Endometrial microvascular endothelial cells (primary cell): ENCODE measurements at regions not wholly inside any gene's neighbourhood (a gene's known extent, or its start where the extent isn't known, plus 50 kb on each side); places are given as distances from the start of the nearest gene placed in this dataset.
"Not testable (repeated sequence)": the region's sequence is repeated elsewhere in the genome, so short reads cannot be mapped to it uniquely, and the experiment has no call there.

Experiments
- in situ Hi-C: cut with HindIII; loops from 2 replicates; pipeline ENCODE4 v1.10.0; 2017; ENCODE audit warnings: low sequenced_read_pairs, low pct_unique_long_range_greater_than_20kb; ENCODE audit errors: inconsistent ontology term

DNA sequence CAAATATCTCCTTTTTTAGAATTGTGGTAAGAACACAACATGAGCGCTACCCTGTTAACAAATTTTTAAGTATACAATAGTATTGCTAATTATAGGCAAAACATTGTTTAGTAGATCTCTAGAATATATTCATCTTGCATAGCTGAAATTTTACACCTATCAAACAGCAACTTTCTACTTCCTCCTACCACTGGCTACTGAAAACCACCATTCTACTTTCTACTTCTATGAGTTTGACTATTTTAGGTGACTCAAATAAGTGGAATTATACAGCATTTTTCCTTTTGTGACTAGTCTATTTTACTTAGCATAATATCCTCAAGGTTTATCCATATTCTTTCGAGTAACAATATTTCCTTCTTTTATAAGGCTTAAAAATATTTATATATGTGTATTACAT lies 128.4 kb downstream of the FAM76B start:
- in situ Hi-C loops = no loop called here

DNA sequence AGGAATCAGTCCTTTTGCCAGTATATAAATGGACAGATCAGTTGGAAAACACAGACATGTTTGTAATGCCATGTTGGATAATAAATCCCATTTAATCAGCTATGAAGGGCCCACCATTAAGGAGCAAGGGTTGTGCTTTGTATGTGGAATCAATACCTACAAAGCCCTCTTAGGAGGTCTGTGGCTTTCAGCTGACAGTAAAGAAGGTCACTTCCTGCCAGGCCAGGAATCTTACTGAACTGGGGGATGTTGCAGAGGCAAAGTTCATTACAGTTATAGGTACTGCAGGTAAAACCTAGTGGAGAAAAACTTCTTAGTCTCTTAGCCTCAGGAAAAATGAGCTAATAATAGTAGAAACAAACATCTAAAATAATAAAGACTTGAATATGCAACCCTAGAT lies 129.5 kb downstream of the FAM76B start:
- in situ Hi-C loops = no loop called here

DNA sequence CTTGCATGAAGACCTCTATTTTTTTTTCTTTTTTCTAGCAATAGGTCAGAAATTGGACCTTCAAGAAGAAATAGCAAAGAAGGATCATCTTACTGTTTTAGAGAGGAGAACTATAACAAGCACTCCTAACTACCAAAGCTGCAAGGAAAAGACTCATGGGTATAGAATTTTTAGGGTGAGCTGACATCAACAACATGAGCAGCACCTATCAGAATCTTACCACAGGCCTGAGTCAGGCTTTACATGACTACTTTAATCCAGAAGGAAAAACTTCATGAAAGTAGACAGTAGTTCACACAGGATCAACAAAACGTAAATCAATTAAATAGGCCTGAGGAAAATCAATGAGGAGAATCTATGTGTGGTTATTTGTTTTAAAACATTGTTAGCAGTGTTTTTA lies 130.5 kb downstream of the FAM76B start:
- in situ Hi-C loops = no loop called here

DNA sequence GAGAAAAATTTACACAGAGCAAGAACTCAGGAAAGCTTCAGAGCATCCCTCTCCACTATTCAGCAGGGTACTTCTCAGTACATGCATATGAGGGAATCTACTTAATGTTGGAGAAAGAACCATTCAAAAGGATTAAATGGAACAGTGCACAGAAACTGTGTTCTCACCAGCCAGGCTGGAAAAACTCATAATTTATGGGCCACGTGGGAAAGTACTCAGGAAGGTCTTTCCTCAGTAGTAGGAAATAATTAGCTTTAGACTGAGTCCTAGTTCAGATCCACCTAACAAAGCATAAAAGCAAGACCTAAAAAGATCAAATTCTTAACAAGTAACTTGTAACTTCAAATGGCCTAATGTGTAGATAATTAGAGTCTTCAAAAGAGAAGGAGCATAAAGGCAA lies 134.0 kb downstream of the FAM76B start:
- in situ Hi-C loops = no loop called here

DNA sequence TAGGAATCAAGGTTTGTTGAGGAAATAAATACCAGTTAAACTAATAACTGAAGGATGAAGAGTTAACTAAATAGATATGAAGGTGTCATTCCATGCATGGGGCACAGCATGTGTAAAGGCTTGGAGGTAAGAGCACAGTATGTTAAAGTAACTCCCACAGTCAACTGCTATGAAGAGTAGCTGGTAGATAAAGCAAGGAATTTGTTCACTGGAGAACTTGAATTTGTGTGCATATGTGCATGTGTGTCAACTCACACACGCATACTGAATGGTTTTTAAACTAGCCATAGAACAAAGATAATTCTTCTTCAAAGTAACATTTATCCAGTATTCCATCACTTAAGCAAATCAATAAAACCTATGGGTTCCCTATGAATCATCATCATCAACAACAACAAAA lies 135.9 kb downstream of the FAM76B start:
- in situ Hi-C loops = no loop called here

DNA sequence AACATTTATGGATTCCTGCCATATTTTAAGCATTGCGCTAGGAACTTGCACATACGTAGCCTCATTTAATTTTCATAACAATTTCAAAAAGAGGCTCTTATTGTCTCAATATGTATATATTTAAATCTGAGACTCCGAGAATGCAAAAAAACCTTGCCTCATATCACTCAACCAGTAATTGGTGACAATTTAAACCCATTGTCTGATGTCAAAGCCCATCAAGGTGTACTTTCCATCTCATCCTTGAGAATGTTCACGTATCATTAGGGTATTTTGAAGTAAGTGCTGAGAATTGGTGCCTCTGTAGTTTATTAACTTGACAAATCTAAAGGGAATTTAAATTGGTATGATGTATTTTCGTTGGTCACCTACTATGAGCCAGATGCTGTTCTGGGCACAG lies 136.5 kb downstream of the FAM76B start:
- in situ Hi-C loops = no loop called here

DNA sequence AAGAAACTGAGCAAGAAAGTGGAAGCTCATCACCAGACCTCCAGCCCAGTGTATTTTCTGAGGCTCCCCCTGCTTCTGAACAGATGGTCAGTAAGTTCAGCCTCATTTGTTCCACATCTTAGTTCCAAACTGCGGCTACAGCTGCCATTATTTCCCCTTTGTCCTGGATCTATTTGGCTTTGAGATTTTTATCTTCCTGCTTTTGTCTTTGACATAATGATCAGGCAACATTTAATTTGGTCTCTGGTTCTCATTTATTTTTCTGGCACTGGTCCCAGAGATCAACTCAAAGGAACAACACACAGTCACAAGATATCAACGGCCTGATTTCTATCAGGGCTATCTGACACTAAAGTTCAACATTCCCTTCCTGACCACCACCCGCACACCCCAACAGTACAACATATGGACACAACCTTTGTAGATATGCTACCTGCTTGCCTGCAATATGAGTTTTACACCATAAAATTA lies 137.5 kb downstream of the FAM76B start:
- in situ Hi-C loops = no loop called here

DNA sequence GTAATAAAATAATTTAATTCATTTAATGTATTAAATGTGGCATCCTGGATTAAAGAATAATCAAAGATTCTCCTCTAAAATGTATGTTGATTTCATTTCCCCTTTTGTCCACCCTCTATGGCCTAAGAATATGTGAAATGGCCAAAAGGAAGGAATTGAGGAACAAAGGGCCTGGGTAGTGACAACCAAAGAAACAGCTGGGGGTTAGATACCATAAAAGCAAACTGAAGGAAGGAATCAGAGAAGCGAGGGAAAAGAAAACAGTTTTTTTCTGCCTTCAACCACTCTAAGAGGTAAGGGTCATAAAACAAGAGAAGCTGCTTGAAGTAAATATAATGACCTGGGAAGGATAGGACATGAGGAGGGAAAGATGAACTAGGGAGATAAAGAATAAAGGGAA lies 139.3 kb downstream of the FAM76B start:
- in situ Hi-C loops = no loop called here

DNA sequence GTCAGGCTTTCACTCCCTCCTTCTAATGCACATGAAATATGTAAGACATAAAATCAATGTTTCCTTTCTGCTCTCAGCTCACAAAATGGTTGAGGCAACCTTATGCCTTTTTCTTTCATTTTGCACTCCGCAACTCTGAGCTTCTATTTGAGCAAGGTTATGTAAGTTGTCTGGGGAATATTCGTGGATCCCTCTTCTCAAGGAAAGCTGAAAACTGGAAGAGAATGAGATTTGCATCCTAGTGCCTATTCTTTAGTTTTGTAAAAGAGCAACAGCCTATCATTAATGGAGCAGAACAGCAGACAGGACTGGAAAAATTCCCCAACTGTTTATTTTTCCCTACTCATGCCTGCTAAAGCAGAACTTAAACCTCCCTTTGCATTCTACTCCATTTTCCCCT lies 141.7 kb downstream of the FAM76B start:
- in situ Hi-C loops = no loop called here

DNA sequence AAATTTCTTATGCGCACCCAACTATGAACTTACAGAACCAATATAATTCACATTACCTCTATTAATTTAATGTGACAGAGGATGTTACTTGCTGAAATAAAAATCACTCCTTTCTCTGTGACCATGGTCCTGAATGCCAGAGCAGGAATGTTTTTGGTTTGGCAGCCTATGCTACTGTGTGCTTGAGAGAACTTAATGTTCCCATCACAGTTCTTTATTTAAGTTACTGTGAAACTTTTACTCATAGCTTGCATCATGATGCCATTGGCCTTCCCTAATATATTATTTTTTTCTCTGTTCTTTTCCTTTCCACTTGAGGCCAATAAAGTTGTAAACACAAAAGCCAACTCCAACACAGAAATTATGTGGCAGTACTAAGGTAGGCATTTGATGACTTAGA lies 142.2 kb downstream of the FAM76B start:
- in situ Hi-C loops = no loop called here

DNA sequence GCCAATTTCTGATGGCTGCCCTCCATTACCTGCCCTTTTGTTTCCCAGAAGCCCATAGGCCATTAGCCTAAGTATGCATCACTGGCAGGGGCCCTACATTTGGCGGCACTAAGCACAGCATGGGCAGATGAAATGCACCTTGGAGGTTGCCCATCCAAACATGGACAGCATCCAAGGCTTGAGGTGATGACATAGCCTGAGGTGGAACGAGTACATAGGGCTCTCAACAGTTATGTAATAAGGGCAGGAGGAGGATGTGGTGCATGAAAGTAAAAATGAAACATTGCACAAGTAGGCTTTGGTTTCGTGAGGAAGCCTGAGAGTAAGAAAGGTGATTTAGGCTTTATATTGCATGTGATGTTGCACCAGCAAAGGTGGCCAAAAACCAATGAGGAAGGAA lies 148.1 kb downstream of the FAM76B start:
- in situ Hi-C loops = no loop called here

DNA sequence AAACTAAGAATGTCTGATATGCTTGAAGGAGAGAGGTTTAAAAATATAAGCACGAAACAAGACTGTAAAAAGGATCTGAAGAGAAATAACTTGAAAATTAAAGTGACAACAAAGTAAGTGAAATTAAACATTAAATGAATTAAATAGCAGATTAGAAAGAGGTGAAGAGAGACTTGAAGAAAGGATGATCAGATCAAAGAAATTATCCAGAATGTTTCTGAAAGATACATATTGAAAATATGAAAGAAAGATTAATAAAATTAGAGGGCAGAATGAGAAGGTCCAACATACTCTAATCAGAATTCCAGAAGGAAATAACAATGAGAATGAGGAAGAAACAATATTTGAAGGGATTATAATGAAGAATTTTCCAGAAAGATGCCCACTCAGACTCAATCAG lies 151.1 kb downstream of the FAM76B start:
- in situ Hi-C loops = no loop called here

DNA sequence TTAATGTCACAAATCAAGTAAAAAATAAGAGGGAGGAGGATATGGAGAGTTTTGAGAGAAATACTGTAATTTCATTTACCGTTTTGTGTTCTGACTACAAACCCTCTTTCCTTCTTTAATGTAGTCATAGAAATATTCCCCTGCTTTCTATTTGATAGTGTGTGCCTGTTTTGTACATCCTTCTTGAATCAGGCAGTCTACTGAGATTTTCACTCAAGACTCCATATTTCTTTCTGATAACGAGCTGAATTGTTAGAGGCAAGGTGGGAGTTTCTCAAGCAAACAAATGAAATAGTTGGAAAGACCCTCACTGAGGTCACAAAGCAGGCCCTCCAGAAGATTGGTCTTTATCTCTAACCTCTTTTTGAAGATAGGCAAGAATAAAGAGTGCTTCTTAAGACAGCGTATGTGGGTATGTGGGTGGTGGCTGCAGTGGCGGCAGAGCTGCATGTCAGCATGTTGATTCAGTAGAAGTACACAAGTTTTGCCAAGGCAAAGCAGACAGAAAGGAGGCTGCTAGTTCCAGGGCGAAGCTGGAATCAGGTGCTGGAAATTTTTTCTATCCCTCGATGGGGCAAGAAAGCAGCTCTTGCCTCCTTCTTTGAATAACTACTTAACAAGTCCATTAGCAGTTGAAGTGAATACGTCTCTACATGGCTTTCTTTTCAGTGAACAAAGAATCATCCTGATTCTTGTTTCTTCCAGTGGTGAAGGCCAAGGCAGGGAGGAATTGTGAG lies 164.2 kb downstream of the FAM76B start:
- in situ Hi-C loops = no loop called here

DNA sequence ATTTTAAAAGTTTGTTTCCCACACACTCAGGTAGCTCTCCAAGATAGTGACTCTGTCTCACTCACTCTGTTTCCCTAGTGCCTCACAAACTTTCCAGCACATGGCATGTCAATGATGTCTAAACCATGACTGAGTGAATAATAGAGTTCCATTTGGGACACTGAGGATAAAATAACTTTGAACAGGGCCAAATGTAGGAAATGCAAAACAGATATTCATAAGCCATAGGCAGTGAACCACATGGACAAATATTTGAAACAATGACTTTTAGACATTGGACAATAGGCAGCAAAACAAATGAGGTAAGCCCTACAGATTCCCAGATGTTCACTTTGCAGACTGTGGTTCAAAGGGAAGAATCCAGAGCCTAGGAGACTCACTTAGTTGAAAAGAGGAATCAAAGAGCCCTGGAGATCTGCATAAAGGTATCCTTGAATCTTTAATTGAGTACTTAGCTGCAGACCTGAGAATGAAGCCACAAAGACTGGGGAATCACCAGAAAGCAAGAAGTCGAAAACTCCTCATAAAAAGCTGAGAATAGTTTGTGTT lies 173.3 kb downstream of the FAM76B start:
- in situ Hi-C loops = no loop called here

DNA sequence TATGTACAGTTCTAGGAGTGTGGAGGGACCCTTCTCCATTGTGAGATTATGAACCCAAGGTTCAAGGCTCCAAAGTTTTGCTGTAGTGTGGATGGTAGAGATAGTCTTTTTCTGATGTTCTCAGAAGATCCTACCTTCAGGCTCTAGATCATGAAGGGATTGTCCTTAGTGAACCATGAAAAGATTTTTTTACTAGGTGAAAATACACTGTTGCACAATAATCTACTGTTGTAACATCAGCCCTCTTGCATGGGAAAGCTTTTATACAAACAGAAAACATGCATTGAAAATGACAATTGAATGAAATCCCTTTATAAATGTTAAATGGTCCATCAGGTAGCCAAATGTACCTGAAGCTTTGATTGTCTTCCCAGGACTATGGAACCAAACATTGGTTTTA lies 177.8 kb downstream of the FAM76B start:
- in situ Hi-C loops = no loop called here

DNA sequence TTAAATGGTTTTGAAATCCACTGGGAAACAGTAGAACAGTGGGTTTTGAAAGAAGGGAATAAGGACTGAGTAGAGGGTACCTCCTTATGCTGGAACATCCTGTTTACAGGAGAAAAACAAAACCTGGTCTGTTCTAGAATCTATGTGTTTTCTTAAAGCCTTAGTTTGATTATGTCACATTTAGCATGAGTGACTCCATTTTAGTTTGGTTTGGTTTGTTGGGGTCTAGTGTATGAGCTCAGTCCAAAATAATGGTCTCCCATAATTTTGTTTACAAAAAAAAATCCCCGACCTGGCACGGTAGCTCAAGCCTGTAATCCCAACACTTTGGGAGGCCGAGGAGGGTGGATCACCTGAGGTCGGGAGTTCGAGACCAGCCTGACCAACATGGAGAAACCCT lies 179.4 kb downstream of the FAM76B start:
- in situ Hi-C loops = not testable (repeated sequence)

DNA sequence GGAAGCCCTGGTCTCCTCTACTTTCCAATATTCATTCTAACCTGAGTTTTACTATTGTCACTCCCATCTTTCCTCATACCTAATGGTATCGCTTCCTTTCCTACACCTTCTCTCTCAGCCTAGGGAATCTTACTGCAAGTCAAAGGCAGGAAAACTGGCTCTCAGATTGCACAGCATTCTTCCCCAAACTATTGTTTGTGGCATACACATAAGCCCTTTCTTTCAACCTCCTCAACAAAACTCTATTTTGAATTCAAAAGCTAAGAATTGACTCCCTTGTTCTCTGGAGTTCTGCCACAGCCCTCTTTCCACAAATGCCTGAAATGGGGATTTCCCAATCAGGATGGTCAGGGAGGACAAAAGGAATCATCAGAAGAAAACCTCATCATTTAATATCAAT lies 181.5 kb downstream of the FAM76B start:
- in situ Hi-C loops = no loop called here

DNA sequence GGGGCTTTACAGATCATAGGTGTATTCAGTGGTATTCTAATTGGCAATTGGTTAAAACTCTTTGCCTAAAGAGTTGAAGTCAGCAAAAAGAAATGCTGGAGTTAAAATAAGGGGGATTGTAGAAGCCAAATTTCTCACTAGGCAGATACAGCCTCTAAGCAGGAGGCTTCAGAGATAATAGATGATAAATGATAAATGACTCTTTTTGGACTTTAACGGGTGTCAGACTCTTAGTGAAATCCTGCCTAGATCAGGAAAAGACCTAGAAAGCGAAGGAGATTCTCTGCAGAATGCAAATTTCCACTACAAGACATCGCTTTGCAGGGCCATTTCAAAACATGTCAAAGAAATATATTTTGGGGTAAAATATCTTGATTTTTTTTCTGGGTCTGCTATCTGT lies 182.8 kb downstream of the FAM76B start:
- in situ Hi-C loops = no loop called here

DNA sequence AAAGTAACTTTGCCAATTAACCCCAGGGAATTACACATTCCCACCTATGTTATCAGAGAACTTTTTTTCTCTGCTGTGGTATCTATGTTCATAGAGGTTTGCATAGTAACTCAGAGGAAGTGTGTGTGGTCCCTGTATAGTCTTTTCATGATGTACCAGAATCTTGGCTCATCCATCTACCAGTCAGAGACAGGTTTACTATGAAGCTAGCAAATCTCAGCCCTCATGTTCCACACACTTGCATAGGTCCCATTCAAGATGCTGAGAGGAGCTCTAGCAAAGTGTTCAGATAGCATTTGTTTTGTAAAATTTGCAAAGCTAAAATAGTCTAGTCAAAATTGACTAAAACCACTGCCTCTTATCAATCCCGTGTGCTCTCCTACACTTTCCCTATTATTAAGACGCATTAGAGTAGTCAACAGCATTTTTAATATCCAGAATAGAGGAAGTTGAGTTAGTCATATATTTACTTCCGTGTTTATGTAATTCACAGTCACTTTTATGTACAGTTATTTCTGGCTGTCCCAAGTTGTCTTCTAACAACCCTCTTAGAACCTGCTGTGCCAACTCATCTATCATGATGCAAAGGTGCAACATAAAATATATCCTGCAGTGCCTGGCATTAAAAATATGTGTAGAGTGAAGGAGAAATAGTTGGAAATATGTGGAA lies 184.2 kb downstream of the FAM76B start:
- in situ Hi-C loops = no loop called here

DNA sequence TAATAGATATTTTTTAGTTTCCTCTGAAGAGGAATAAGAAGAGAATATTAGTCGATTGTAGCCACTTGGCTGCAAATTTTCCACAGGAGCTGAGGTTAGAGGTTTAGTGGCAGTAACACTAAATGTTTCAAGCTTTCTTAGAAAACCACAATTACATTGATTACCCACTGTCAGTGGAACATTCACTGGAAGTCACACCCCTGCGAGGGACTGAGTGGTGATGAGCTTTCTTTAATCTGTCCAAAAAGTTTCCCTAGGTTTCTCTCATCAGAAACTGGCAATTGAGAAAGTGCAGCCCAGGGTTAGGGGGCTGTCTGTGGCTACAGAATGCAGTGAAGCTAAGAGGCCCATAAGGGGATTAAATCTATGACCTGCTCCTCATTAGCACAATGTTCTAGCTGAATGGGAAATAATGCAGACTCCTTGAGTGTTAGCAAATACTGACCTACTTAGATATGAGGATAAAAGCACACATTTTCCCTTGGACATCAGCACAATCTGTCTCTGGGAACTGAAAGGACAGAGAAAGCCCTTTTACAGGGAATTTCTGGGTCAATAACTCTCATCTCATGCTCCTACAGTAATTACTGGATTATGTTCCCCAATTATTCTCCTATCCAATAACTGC lies 189.5 kb downstream of the FAM76B start:
- in situ Hi-C loops = no loop called here
